VCaP (cell line): ENCODE measurements at regions not wholly inside any gene's neighbourhood (a gene's known extent, or its start where the extent isn't known, plus 50 kb on each side); places are given as distances from the start of the nearest gene placed in this dataset.

Experiments
- H3K27ac ChIP-seq: fragments of 450-650 bp; 2 replicates; pipeline ENCODE4 v1.5.1; 2017
- CTCF ChIP-seq: fragments of 450-650 bp; conservative IDR thresholded peaks from 2 replicates; pipeline ENCODE4 v1.5.1; 2017; ENCODE audit warnings: mild to moderate bottlenecking, moderate library complexity

DNA sequence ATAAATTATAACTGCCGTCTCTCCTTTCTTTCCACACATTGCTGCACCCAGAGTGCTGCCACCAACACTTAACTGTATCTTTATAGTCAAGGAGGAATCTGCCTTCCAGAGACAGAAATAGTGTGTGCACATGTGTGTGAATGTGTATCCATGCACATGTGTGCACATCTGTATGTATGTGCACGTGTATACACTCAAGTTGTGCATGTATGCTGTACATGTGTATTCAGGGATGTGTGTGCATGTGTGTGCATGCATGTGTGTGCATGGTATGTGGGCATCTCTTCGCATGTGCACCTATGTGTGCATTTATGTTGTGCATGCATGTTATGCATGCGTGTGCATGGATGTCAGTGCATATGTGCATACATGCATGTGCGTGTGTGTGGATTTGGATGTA, 253.3 kb downstream of the KLF6 start:
- TF ChIP-seq CTCF, result no peak
- H3K27ac ChIP-seq, result no peak overlapping the region

GRCh38 chr10:3530783-3531645, 254.0 kb downstream of the KLF6 start:
- no peak for TF ChIP-seq CTCF
- no peak overlapping the region for H3K27ac ChIP-seq

- no peak overlapping the region for H3K27ac ChIP-seq
- no peak for TF ChIP-seq CTCF
Measured at GRCh38 chr10:3530346-3530745, 254.7 kb downstream of the KLF6 start.

- TF ChIP-seq CTCF, result no peak
- H3K27ac ChIP-seq, result no peak overlapping the region
Measured at GRCh38 chr10:3529691-3530090, 255.3 kb downstream of the KLF6 start.

DNA sequence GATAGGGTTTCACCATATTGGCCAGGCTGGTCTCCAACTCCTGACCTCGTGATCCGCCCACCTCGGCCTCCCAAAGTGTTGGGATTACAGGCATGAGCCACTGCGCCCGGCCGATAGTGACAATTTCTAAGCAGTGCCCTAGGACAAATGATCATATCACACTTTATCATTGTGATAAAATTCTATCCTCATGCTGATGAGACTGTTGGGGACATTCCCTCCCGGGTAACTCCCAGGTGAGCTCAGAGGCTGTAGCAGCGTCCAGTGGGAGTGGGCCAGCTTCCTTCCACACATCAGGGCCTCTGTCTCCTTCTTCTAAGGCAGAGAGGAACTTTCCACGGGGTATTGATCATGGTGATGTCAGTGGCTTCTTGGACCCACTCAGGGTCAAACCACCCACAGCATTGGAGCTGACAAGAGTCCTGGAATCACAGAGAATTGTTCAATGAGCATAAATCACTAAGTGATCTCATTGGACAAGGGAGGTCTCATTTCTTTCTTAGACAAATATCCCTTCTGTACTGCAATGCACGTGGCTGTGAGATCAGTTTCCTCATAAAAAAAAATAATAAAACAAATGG, 256.1 kb downstream of the KLF6 start:
- H3K27ac ChIP-seq, result no peak overlapping the region
- TF ChIP-seq CTCF, result no peak

DNA sequence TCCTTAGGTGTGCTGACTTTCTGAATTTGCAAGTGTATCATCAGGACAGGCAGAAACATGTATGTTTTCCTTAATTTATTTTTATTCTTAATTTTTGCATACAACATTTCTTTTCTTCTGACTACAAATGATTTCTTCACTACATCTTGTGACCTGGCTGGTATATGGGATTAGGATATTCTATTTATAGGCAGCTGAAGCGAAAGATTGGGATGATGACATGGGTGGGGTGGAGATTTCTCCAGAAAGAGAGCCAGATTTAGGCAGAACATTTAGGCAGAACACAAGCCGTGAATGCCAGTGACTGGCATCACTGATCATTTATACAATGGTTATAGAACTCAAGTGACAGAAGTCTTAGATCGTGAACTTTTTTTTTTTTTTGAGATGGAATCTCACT, 256.7 kb downstream of the KLF6 start:
- TF ChIP-seq CTCF, result no peak
- no peak overlapping the region for H3K27ac ChIP-seq

DNA sequence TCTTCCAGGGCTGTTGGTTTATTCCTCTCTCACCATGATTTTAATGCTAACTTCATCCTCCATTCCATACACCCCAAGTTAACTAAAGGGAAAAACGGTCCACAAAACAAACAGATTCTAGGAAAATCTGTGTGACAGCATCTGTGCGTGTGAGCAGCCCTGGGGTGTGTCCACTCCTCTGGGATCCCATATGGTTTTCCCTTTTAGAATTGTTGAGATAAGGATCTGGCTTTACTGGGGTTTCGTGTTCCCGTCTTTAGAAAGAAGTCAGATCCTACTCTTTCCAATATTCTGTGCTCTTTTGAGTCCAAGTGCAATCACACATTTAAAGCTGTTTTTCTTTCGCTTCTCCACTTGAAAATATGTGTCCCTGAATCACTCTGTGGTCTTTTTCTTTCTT, 257.1 kb downstream of the KLF6 start:
- TF ChIP-seq CTCF, result no peak
- no peak overlapping the region for H3K27ac ChIP-seq
